ENCODE measurements at regions not wholly inside any gene's neighbourhood (a gene's known extent, or its start where the extent isn't known, plus 50 kb on each side); places are given as distances from the start of the nearest gene placed in this dataset.

DNA sequence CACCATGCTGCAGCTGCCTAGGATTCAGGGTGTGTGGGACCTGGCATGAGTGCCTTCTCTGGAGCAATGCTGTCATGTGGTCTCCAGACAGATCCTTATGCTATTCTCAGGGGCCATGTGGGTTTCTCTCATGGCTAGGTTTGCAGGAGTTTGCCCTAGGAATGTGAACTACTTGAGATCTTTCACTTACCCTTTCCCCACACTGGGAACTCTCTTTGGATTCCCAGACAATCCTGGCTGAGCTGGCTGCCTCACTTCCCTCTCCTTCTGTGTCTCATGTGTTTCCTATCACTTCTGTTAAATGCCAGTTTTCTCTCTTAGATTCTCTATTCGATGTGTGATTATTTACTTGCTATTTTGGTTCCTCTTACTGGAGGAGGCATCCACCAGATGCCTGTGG lies 270.2 kb upstream of the RASA1 start:
- TF ChIP-seq, protein P1, sequence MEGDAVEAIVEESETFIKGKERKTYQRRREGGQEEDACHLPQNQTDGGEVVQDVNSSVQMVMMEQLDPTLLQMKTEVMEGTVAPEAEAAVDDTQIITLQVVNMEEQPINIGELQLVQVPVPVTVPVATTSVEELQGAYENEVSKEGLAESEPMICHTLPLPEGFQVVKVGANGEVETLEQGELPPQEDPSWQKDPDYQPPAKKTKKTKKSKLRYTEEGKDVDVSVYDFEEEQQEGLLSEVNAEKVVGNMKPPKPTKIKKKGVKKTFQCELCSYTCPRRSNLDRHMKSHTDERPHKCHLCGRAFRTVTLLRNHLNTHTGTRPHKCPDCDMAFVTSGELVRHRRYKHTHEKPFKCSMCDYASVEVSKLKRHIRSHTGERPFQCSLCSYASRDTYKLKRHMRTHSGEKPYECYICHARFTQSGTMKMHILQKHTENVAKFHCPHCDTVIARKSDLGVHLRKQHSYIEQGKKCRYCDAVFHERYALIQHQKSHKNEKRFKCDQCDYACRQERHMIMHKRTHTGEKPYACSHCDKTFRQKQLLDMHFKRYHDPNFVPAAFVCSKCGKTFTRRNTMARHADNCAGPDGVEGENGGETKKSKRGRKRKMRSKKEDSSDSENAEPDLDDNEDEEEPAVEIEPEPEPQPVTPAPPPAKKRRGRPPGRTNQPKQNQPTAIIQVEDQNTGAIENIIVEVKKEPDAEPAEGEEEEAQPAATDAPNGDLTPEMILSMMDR (IDR thresholded peaks at IDR 0.05) = no peak
- TF ChIP-seq POLR2A (IDR thresholded peaks at IDR 0.05) = no peak

Measured in thyroid gland (tissue), 4 donors.